NCI-H187 (cell line): ENCODE measurements at regions not wholly inside any gene's neighbourhood (a gene's known extent, or its start where the extent isn't known, plus 50 kb on each side); places are given as distances from the start of the nearest gene placed in this dataset.

Experiments
- DNase-seq, 2 experiments: peaks; one replicate each; lab custom pipeline; 2025; lab: John Stamatoyannopoulos, UW

DNA sequence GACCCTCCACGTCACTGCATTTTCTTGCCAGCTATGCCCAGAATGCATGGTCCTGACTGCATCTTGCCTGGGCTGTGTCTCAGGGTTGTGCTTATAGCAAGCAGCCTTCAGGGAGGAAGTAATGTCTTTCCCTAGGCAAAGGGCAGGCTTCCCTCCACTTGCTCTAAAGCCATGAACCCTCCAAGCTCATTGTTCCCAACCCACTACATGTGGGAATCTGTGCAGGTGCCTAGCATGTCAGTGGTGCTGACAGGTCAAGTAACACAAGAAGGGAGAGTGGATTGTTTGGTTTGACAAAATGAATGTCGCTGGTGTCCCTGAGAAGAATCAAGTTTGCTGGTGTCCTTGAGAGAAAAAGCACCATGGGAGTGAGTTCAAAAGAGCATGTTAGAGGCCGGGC lies 53.9 kb upstream of the UCN3 start:
- DNase-seq: no peak

DNA sequence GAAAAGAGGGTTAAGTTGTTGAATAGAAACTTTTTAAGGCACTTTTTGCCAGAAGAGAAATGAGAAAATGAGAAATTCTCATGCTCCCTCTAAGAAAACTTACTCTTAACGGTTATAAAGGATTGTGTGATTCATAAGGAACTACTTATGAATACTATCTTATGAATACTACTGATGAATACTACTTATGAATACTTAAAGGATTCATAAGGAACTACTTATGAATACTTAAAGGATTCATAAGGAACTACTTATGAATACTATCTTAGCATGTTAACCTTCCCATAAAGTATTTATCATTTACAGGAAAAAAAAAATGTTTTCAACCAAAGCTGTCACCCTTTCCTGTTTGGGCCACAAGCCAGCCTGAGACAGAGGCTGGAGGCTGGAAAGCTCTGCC lies 53.1 kb upstream of the UCN3 start:
- no peak for DNase-seq

DNA sequence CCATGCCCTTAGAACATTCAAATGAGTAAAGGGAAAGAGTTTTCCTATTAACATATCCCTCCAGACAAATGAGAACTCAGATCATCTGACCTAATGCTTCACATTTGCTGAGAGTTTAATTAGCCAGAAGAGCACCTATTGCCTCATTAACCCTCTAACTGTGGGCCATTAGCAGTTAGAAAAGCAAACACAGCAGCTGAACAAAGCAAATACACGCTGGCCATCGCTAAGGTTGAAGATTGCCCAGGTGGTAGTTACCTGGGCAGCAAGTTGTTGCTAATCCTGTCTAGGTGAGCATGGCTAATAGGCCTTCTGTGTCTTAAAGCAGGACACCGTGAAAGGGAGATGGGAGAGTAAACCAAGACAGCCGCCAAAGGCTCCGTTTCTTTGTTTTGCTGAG lies 49.9 kb upstream of the UCN3 start:
- DNase-seq: peak in 1 of 2 experiments; percentile 32
